ENCODE measurements at regions not wholly inside any gene's neighbourhood (a gene's known extent, or its start where the extent isn't known, plus 50 kb on each side); places are given as distances from the start of the nearest gene placed in this dataset.

DNA sequence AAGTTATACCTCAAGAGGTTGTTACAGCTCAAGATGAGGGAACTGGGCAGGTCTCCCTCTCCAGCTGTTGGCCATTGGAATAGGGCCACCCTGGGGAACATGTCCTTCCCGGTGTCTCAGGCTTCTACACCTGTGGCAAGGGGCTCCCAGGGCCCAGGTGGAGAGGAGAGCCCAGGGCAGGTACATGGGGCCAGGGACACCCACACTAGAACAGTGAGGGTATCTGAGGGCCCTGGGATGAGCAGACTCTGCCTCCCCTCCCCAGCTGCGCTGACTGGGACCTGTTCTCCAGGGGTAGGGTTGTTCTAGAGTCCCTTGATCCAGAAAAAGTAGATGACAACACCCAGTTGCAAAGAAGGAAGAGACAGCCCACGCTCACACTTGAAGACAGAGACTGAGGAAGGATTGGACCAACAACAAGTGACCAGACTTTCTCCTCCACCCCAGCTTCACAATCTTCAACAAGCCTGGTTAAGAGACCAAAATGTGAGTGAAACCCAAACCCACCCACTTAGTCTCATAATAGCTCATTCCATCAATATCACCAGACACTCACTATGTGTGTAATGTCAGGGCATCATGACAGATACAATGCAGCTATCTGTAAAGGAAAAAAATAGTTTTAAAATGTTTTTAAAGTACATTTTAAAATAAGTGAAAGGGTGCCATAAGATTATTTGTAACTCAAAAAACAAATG lies 439.3 kb downstream of the NPHP4 start:
- TF ChIP-seq, protein P1, sequence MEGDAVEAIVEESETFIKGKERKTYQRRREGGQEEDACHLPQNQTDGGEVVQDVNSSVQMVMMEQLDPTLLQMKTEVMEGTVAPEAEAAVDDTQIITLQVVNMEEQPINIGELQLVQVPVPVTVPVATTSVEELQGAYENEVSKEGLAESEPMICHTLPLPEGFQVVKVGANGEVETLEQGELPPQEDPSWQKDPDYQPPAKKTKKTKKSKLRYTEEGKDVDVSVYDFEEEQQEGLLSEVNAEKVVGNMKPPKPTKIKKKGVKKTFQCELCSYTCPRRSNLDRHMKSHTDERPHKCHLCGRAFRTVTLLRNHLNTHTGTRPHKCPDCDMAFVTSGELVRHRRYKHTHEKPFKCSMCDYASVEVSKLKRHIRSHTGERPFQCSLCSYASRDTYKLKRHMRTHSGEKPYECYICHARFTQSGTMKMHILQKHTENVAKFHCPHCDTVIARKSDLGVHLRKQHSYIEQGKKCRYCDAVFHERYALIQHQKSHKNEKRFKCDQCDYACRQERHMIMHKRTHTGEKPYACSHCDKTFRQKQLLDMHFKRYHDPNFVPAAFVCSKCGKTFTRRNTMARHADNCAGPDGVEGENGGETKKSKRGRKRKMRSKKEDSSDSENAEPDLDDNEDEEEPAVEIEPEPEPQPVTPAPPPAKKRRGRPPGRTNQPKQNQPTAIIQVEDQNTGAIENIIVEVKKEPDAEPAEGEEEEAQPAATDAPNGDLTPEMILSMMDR (IDR thresholded peaks at IDR 0.05 in 4 of 5, conservative IDR thresholded peaks at IDR 0.05 in 1 of 5), result no peak
- no peak for TF ChIP-seq POLR2A (IDR thresholded peaks at IDR 0.05)

Measured in gastrocnemius medialis (tissue), 4 donors.